ENCODE measurements at regions not wholly inside any gene's neighbourhood (a gene's known extent, or its start where the extent isn't known, plus 50 kb on each side); places are given as distances from the start of the nearest gene placed in this dataset.

GRCh38 chr3:31434819-31435218, 97.9 kb upstream of the STT3B start:
- no peaks in the 10 kb centered on the region for H3K36me3 ChIP-seq
- no peak overlapping the region for H3K4me3 ChIP-seq
- H3K4me1 ChIP-seq (ENCODE audit: insufficient read depth), result peaks cover 4% of the 10 kb centered on the region
- TF ChIP-seq EP300 (IDR thresholded peaks at IDR 0.05), result no peak
- TF ChIP-seq CTCF (IDR thresholded peaks at IDR 0.05), result no peak
- TF ChIP-seq POLR2A (IDR thresholded peaks at IDR 0.05), result no peak
- no peaks in the 10 kb centered on the region for H3K27me3 ChIP-seq
- intact Hi-C loops (cut with DNase I), result no loop called here
- no peak overlapping the region for H3K27ac ChIP-seq
- no peaks in the 10 kb centered on the region for H3K9me3 ChIP-seq
- 96 to 97% (median 97%) methylated on average over 1 of the region's 1 CpG for WGBS, 3 donors
- no peak for DNase-seq

- H3K4me3 ChIP-seq, result no peak overlapping the region
- 90 to 100% (median 100%) methylated on average over 1 of the region's 1 CpG for WGBS, 3 donors
- no peaks in the 10 kb centered on the region for H3K27me3 ChIP-seq
- no peaks in the 10 kb centered on the region for H3K36me3 ChIP-seq
- H3K4me1 ChIP-seq (ENCODE audit: insufficient read depth), result peaks cover 3% of the 10 kb centered on the region
- H3K9me3 ChIP-seq, result no peaks in the 10 kb centered on the region
- no peak for DNase-seq
- TF ChIP-seq POLR2A (IDR thresholded peaks at IDR 0.05) (no peak), EP300 (IDR thresholded peaks at IDR 0.05) (no peak), CTCF (IDR thresholded peaks at IDR 0.05) (no peak)
- intact Hi-C loops (cut with DNase I), result no loop called here
- no peak overlapping the region for H3K27ac ChIP-seq
Measured at GRCh38 chr3:31436830-31437229, 95.9 kb upstream of the STT3B start.

GRCh38 chr3:31438742-31439141, 94.0 kb upstream of the STT3B start:
- no peaks in the 10 kb centered on the region for H3K9me3 ChIP-seq
- H3K4me1 ChIP-seq (ENCODE audit: insufficient read depth), result peaks cover 3% of the 10 kb centered on the region
- H3K27ac ChIP-seq, result no peak overlapping the region
- no peaks in the 10 kb centered on the region for H3K27me3 ChIP-seq
- no peak overlapping the region for H3K4me3 ChIP-seq
- DNase-seq, result no peak
- WGBS, 3 donors, result 20 to 80% (median 55%) methylated on average over 2 of the region's 2 CpGs
- intact Hi-C loops (cut with DNase I), result no loop called here
- TF ChIP-seq CTCF (IDR thresholded peaks at IDR 0.05), result no peak
- no peak for TF ChIP-seq EP300 (IDR thresholded peaks at IDR 0.05)
- H3K36me3 ChIP-seq, result no peaks in the 10 kb centered on the region

- intact Hi-C loops (cut with DNase I), result no loop called here
- Histone ChIP-seq H3K4me1 (ENCODE audit: insufficient read depth) (peaks cover 3% of the 10 kb centered on the region), H3K9me3 (no peaks in the 10 kb centered on the region), H3K4me3 (no peak overlapping the region), H3K36me3 (no peaks in the 10 kb centered on the region), H3K27me3 (no peaks in the 10 kb centered on the region), H3K27ac (no peak overlapping the region)
- no peak for TF ChIP-seq EP300 (IDR thresholded peaks at IDR 0.05)
- TF ChIP-seq CTCF (IDR thresholded peaks at IDR 0.05), result no peak
- TF ChIP-seq POLR2A (IDR thresholded peaks at IDR 0.05), result no peak
- WGBS, 3 donors, result 20 to 36% (median 22%) methylated on average over 3 of the region's 3 CpGs
- no peak for DNase-seq
Measured at GRCh38 chr3:31439890-31440750, 92.6 kb upstream of the STT3B start.
